ENCODE measurements at regions not wholly inside any gene's neighbourhood (a gene's known extent, or its start where the extent isn't known, plus 50 kb on each side); places are given as distances from the start of the nearest gene placed in this dataset.

GRCh38 chr13:33462109-33462508 is 176.6 kb upstream of the STARD13 start:
- peaks cover 5% of the 10 kb centered on the region for H3K9me3 ChIP-seq
- TF ChIP-seq EP300 (IDR thresholded peaks at IDR 0.05) (no peak), POLR2AphosphoS5 (IDR thresholded peaks at IDR 0.05) (no peak), CTCF (IDR thresholded peaks at IDR 0.05) (no peak), POLR2A (IDR thresholded peaks at IDR 0.05) (no peak)
- H3K27ac ChIP-seq: no peak overlapping the region
- H3K36me3 ChIP-seq: no peaks in the 10 kb centered on the region
- DNase-seq (ENCODE audit: low spot score in 2 of 2): no peak
- H3K4me1 ChIP-seq: no peaks in the 10 kb centered on the region
- 88% methylated on average over 4 of the region's 4 CpGs for WGBS
- no peaks in the 10 kb centered on the region for H3K27me3 ChIP-seq
- H3K4me3 ChIP-seq: no peak overlapping the region

- no peaks in the 10 kb centered on the region for H3K4me1 ChIP-seq
- H3K9me3 ChIP-seq: peaks cover under 1% of the 10 kb centered on the region
- DNase-seq (ENCODE audit: low spot score in 2 of 2): no peak
- TF ChIP-seq CTCF (IDR thresholded peaks at IDR 0.05): no peak
- TF ChIP-seq POLR2AphosphoS5 (IDR thresholded peaks at IDR 0.05): no peak
- no peak for TF ChIP-seq EP300 (IDR thresholded peaks at IDR 0.05)
- TF ChIP-seq POLR2A (IDR thresholded peaks at IDR 0.05): no peak
- no peaks in the 10 kb centered on the region for H3K36me3 ChIP-seq
- H3K27ac ChIP-seq: no peak overlapping the region
- no peak overlapping the region for H3K4me3 ChIP-seq
- WGBS: 91% methylated on average over 2 of the region's 2 CpGs
- H3K27me3 ChIP-seq: no peaks in the 10 kb centered on the region
Observed at GRCh38 chr13:33464345-33464744, 178.8 kb upstream of the STARD13 start.

GRCh38 chr13:33466262-33466661 is 180.7 kb upstream of the STARD13 start:
- no peaks in the 10 kb centered on the region for H3K27me3 ChIP-seq
- H3K4me3 ChIP-seq: no peak overlapping the region
- DNase-seq (ENCODE audit: low spot score in 2 of 2): no peak
- H3K27ac ChIP-seq: no peak overlapping the region
- no peaks in the 10 kb centered on the region for H3K9me3 ChIP-seq
- TF ChIP-seq POLR2A (IDR thresholded peaks at IDR 0.05): no peak
- TF ChIP-seq EP300 (IDR thresholded peaks at IDR 0.05): no peak
- no peak for TF ChIP-seq POLR2AphosphoS5 (IDR thresholded peaks at IDR 0.05)
- 90% methylated on average over 2 of the region's 2 CpGs for WGBS
- no peaks in the 10 kb centered on the region for H3K4me1 ChIP-seq
- H3K36me3 ChIP-seq: no peaks in the 10 kb centered on the region

GRCh38 chr13:33467556-33467955 is 182.0 kb upstream of the STARD13 start:
- Histone ChIP-seq H3K27me3 (no peaks in the 10 kb centered on the region), H3K4me1 (no peaks in the 10 kb centered on the region), H3K4me3 (no peak overlapping the region), H3K27ac (no peak overlapping the region), H3K36me3 (no peaks in the 10 kb centered on the region), H3K9me3 (no peaks in the 10 kb centered on the region)
- no peak for DNase-seq (ENCODE audit: low spot score in 2 of 2)
- TF ChIP-seq POLR2AphosphoS5 (IDR thresholded peaks at IDR 0.05): no peak
- no peak for TF ChIP-seq CTCF (IDR thresholded peaks at IDR 0.05)
- TF ChIP-seq POLR2A (IDR thresholded peaks at IDR 0.05): no peak
- TF ChIP-seq EP300 (IDR thresholded peaks at IDR 0.05): no peak
- WGBS: 92% methylated on average over 3 of the region's 3 CpGs

GRCh38 chr13:33471204-33471603 is 185.6 kb upstream of the STARD13 start:
- TF ChIP-seq CTCF (IDR thresholded peaks at IDR 0.05) (no peak), POLR2A (IDR thresholded peaks at IDR 0.05) (no peak), EP300 (IDR thresholded peaks at IDR 0.05) (no peak), POLR2AphosphoS5 (IDR thresholded peaks at IDR 0.05) (no peak)
- Histone ChIP-seq H3K27me3 (no peaks in the 10 kb centered on the region), H3K27ac (no peak overlapping the region), H3K36me3 (no peaks in the 10 kb centered on the region), H3K4me3 (no peak overlapping the region), H3K9me3 (no peaks in the 10 kb centered on the region), H3K4me1 (no peaks in the 10 kb centered on the region)
- DNase-seq (ENCODE audit: low spot score in 2 of 2): no peak

- H3K27me3 ChIP-seq: no peaks in the 10 kb centered on the region
- no peaks in the 10 kb centered on the region for H3K9me3 ChIP-seq
- 68% methylated on average over 3 of the region's 3 CpGs for WGBS
- no peak for TF ChIP-seq CTCF (IDR thresholded peaks at IDR 0.05)
- DNase-seq (ENCODE audit: low spot score in 2 of 2): no peak
- H3K27ac ChIP-seq: no peak overlapping the region
- H3K4me3 ChIP-seq: no peak overlapping the region
- H3K36me3 ChIP-seq: no peaks in the 10 kb centered on the region
- H3K4me1 ChIP-seq: no peaks in the 10 kb centered on the region
Observed at GRCh38 chr13:33472446-33472845, 186.9 kb upstream of the STARD13 start.
